Adrenal gland (tissue), 9 donors: ENCODE measurements at regions not wholly inside any gene's neighbourhood (a gene's known extent, or its start where the extent isn't known, plus 50 kb on each side); places are given as distances from the start of the nearest gene placed in this dataset.

Experiments
- DNase-seq, 7 donors: peaks; one replicate each; pipeline ENCODE4 v3.0.0-alpha.2; 2019 to 2020
- H3K27ac ChIP-seq, 5 donors: fragments of 200-600 bp; sonication (generic) in 4 of 5; 1 replicate in 3 of 5; 2 replicates in 2 of 5; pipeline versions ENCODE4 v1.5.1 to v1.8.0; 2016 to 2020; ENCODE audit warnings: mild to moderate bottlenecking in 1 of 5
- H3K27me3 ChIP-seq: fragments of 200-600 bp; 2 replicates; pipeline ENCODE4 v1.8.0; 2021
- H3K36me3 ChIP-seq, 2 donors: fragments of 200-600 bp; replicated peaks in 1 of 2; 1 replicate in 1 of 2; 2 replicates in 1 of 2; pipeline versions ENCODE4 v1.5.1 to v1.8.0; 2018 to 2022
- H3K4me1 ChIP-seq, 2 donors: fragments of 200-600 bp; replicated peaks in 1 of 2; 1 replicate in 1 of 2; 2 replicates in 1 of 2; pipeline versions ENCODE4 v1.5.1 to v1.8.0; 2018 to 2021
- H3K4me3 ChIP-seq, 4 donors: fragments of 200-600 bp; sonication (generic) in 3 of 4; one replicate each; pipeline ENCODE4 v1.5.1; 2016 to 2018
- H3K9me3 ChIP-seq, 3 donors: fragments of 200-600 bp; sonication (generic) in 1 of 3; replicated peaks in 1 of 3; 1 replicate in 2 of 3; 2 replicates in 1 of 3; pipeline versions ENCODE4 v1.5.1 to v1.8.0; 2016 to 2021
- CTCF ChIP-seq, 6 experiments: fragments of 450-650 bp in 4 of 6; fragments of 200-600 bp in 2 of 6; sonication (generic) in 1 of 6; IDR thresholded peaks; 1 replicate in 5 of 6; 2 replicates in 1 of 6; pipeline versions ENCODE4 v1.5.1 to v1.8.0; 2016 to 2021; ENCODE audit warnings: antibody characterized with exemption in 6 of 6, mild to moderate bottlenecking in 2 of 6, moderate library complexity in 1 of 6
- POLR2A ChIP-seq, 2 donors: fragments of 450-650 bp; IDR thresholded peaks; one replicate each; pipeline ENCODE4 v1.6.1; 2017; ENCODE audit warnings: antibody characterized with exemption in 2 of 2, mild to moderate bottlenecking in 2 of 2, moderate library complexity in 1 of 2
- WGBS, 4 donors: extraction: QIAGEN DNeasy Blood & Tissue Kit in 2 of 4; methylation state at CpG; one replicate each; pipeline versions ENCODE4 v1.1.5 to v1.1.7; 2013 to 2017; 5-methylcytosine and 5-hydroxymethylcytosine counted together
- intact Hi-C, 2 donors: fragments of 100-400 bp; cut with DNase I; formaldehyde crosslinking; loops; one replicate each; pipeline versions ENCODE4 v1.14.1 to v1.15.0; 2022 to 2023
- donor health status: healthy with polysubstance abuse.
- donor health status: Bipolar disorder and iron deficiency.
- donor health status: DM: yes; HTN: yes; CAD: no.
- donor health status: DM: no; HTN: no; CAD: no.
- donor health status: DM: no; HTN: no; CAD: no.

DNA sequence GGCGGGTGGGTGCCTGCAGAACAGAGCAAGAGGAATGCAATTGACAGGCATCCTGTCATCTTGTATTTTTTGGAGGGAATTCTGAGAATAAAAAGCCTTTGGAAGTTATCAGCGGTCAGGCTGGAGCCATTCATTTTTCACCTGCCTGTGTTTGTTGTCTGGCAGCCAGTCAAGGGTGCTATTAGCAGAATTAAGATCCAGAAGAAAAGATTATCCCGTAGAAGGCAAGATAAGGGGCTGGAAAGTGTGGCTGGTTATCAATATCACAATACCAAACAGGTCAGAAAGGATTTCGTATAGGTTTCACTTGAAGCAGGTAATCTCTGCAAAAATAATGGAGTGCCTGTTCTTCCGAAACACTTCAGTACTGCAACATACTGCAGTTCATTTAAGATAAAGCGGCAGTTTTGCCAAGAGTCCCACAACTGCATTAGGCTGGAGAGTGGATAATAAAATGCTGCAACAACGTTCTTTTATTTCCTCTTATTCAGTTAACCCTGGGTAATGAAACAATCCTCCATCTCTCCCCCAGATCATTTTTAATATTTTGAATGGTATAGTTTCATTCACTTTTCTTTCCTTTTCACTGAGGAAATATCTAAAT, 171.2 kb upstream of the CDKN3 start:
- intact Hi-C loops: no loop called here
- WGBS, 4 donors: 43 to 52% (median 49%) methylated on average over 7 of the region's 7 CpGs

DNA sequence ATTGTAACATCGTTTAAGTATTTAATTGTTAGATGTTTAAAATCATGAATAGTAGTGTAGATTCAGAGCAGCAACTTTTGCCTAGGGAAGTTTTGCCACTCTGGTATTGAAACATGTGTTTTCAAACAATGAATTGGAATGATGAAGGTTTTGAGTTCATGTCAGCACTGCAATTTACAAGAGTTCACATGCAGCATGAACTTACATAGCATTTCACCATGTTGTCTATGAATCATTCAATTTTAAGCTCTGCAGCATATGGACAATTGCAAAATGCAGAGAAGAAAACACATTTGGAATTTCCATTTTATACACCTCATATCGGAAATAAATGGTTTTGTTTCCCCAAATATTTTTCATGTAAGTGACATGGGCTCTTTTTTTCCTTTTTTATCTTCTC, 170.7 kb upstream of the CDKN3 start:
- intact Hi-C loops: no loop called here
- Histone ChIP-seq H3K4me3 (no peak overlapping the region), H3K4me1 (no peaks in the 10 kb centered on the region), H3K27ac (no peak overlapping the region), H3K9me3 (no peaks in the 10 kb centered on the region), H3K27me3 (peaks cover 13% of the 10 kb centered on the region), H3K36me3 (no peaks in the 10 kb centered on the region)
- no peak for TF ChIP-seq CTCF (IDR thresholded peaks at IDR 0.05)
- no peak for TF ChIP-seq POLR2A (IDR thresholded peaks at IDR 0.05)
- 77 to 85% (median 84%) methylated on average over 2 of the region's 2 CpGs for WGBS, 4 donors
- DNase-seq: no peak

More for the DNA sequence above, 171.2 kb upstream of the CDKN3 start:
- no peaks in the 10 kb centered on the region for H3K36me3 ChIP-seq
- no peaks in the 10 kb centered on the region for H3K9me3 ChIP-seq
- no peak overlapping the region for H3K4me3 ChIP-seq
- TF ChIP-seq POLR2A (IDR thresholded peaks at IDR 0.05): no peak
- TF ChIP-seq CTCF (IDR thresholded peaks at IDR 0.05): no peak
- no peak overlapping the region for H3K27ac ChIP-seq
- H3K27me3 ChIP-seq: peaks cover 16% of the 10 kb centered on the region
- no peak for DNase-seq
- no peaks in the 10 kb centered on the region for H3K4me1 ChIP-seq

DNA sequence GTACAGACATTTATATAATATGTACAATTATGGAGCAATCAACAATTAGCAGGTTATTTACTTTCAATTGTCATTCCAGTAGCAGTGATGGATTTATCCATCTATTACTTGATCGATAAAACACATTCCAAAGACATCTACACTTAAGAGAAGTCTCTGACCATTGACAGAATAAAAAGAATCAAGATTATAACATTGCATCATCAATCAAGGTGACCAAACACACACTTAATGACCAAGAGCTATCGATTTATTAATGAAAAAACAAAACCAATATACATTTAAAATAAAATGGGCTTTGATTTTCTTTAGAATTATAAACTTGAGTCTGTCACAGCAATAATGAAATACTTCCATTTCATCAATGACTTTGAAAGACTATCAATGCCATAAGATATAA, 170.2 kb upstream of the CDKN3 start:
- Histone ChIP-seq H3K9me3 (no peaks in the 10 kb centered on the region), H3K36me3 (no peaks in the 10 kb centered on the region), H3K4me1 (peaks cover 0 to 3% of the 10 kb centered on the region in 2 donors), H3K27ac (no peak overlapping the region), H3K27me3 (peaks cover 10% of the 10 kb centered on the region), H3K4me3 (no peak overlapping the region)
- DNase-seq: no peak
- intact Hi-C loops: no loop called here
- no peak for TF ChIP-seq POLR2A (IDR thresholded peaks at IDR 0.05)
- no peak for TF ChIP-seq CTCF (IDR thresholded peaks at IDR 0.05)
- WGBS, 4 donors: 91 to 95% (median 91%) methylated on average over 2 of the region's 2 CpGs

DNA sequence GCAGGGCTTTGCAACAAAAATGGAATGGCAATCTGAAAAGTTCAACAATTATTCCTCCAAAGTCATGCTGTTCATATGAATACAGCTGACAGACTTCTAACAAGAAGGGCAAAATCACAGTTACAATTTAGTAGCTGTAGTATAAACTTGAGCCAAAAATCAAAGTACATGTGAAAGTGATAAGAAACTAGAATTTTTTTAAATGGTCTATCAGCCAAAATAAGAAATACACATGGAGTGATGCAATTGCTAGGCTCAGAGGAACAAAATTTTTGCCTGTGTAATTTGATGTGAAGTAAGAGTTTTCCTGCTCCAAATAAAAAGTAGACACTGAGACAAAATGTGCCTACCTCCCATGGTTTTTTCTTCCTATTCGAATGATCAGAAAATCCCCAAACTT, 167.7 kb upstream of the CDKN3 start:
- Histone ChIP-seq H3K4me1 (peaks cover 0 to 3% of the 10 kb centered on the region in 2 donors), H3K9me3 (no peaks in the 10 kb centered on the region), H3K36me3 (no peaks in the 10 kb centered on the region), H3K27me3 (no peaks in the 10 kb centered on the region), H3K4me3 (no peak overlapping the region), H3K27ac (no peak overlapping the region)
- no peak for TF ChIP-seq CTCF (IDR thresholded peaks at IDR 0.05)
- no peak for TF ChIP-seq POLR2A (IDR thresholded peaks at IDR 0.05)
- 86 to 90% (median 89%) methylated on average over 1 of the region's 1 CpG for WGBS, 4 donors
- intact Hi-C loops: no loop called here
- no peak for DNase-seq
